Panc1 (cell line): ENCODE measurements at regions not wholly inside any gene's neighbourhood (a gene's known extent, or its start where the extent isn't known, plus 50 kb on each side); places are given as distances from the start of the nearest gene placed in this dataset.

Experiments
- ATAC-seq: fragments of 200-7000 bp; cut with Tn5 transposase; 2 replicates; pipeline ENCODE4 v1.9.1; 2020; ENCODE audit warnings: mild to moderate bottlenecking, moderate library complexity
- BruUV-seq: library from RNA; stranded (reverse); fragments of 400-500 nt; replicated peaks from 2 replicates; lab custom pipeline; 2021; lab: Mats Ljungman, UMichigan
- CTCF ChIA-PET: fragments of 300-600 bp; sonication (Branson Sonifier 250); formaldehyde crosslinking; loops from one replicate; lab custom pipeline; 2022; ENCODE audit warnings: antibody characterized with exemption; lab: Charles Lee
- POLR2A ChIA-PET: fragments of 300-600 bp; sonication (Branson Sonifier 250); formaldehyde crosslinking; loops from one replicate; lab custom pipeline; 2022; ENCODE audit warnings: antibody characterized with exemption; lab: Charles Lee
- DNase-seq: peaks from one replicate; pipeline ENCODE4 v3.0.0-alpha.2; 2010; ENCODE audit warnings: low read depth, low spot score
- H3K27ac ChIP-seq: 2 replicates; pipeline ENCODE4 v1.5.1; 2011; ENCODE audit warnings: mild to moderate bottlenecking, low read length, inconsistent platforms
- H3K27me3 ChIP-seq: fragments of 200-500 bp; sonication (Bioruptor generic); 2 replicates; pipeline ENCODE4 v1.6.0; 2014; ENCODE audit warnings: low read length, inconsistent platforms; ENCODE audit not compliant: control insufficient read depth, insufficient read depth
- H3K36me3 ChIP-seq: fragments of 200-500 bp; sonication (Bioruptor generic); 2 replicates; pipeline ENCODE4 v1.5.1; 2014; ENCODE audit warnings: inconsistent platforms, mild to moderate bottlenecking, low read length, moderate library complexity; ENCODE audit not compliant: control insufficient read depth, insufficient read depth
- H3K4me1 ChIP-seq: 2 replicates; pipeline ENCODE4 v1.5.1; 2011; ENCODE audit warnings: inconsistent platforms, mild to moderate bottlenecking, low read length, moderate library complexity; ENCODE audit not compliant: control insufficient read depth, insufficient read depth
- H3K4me3 ChIP-seq, 2 experiments: 2 replicates each; pipeline ENCODE4 v1.5.1; 2011 to 2012; ENCODE audit warnings: low read depth in 2 of 2, low read length in 2 of 2, mild to moderate bottlenecking in 2 of 2, inconsistent platforms in 1 of 2, moderate library complexity in 1 of 2
- H3K9me3 ChIP-seq: fragments of 200-500 bp; sonication (Bioruptor generic); 2 replicates; pipeline ENCODE4 v1.5.1; 2014; ENCODE audit warnings: low read depth, mild to moderate bottlenecking, inconsistent platforms, low read length, moderate library complexity; ENCODE audit not compliant: control insufficient read depth, insufficient read depth
- POLR2AphosphoS5 ChIP-seq: IDR thresholded peaks from 2 replicates; pipeline ENCODE4 v1.6.1; 2012; ENCODE audit warnings: mild to moderate bottlenecking, low read depth, low read length, moderate library complexity
- SIN3A ChIP-seq: IDR thresholded peaks from 2 replicates; pipeline ENCODE4 v1.6.1; 2012; ENCODE audit warnings: low read depth, mild to moderate bottlenecking, low read length, moderate library complexity, borderline replicate concordance; ENCODE audit not compliant: insufficient read depth
- TCF7L2 ChIP-seq: IDR thresholded peaks from 2 replicates; pipeline ENCODE4 v1.6.1; 2011; ENCODE audit warnings: mild to moderate bottlenecking, low read depth, low read length, inconsistent platforms
- in situ Hi-C: cut with HindIII; loops from 2 replicates; pipeline ENCODE4 v1.10.0; 2016; ENCODE audit warnings: low sequenced_read_pairs, low pct_unique_long_range_greater_than_20kb
- intact Hi-C: fragments of 100-400 bp; cut with micrococcal nuclease; formaldehyde crosslinking; loops from one replicate; pipeline ENCODE4 v1.10.0; 2022; ENCODE audit not compliant: unreplicated experiment
- TF ChIP-seq, protein P1 (sequence below), 2 experiments: IDR thresholded peaks; 2 replicates each; pipeline ENCODE4 v1.6.1; 2011 to 2012; ENCODE audit warnings: low read depth in 2 of 2, control low read depth in 1 of 2, low read length in 1 of 2, mild to moderate bottlenecking in 1 of 2, moderate library complexity in 1 of 2; ENCODE audit not compliant: insufficient read depth in 1 of 2
- TF ChIP-seq, protein P2 (sequence below): fragments of 450-650 bp; IDR thresholded peaks from 2 replicates; pipeline ENCODE4 v1.5.1; 2017; ENCODE audit warnings: mild to moderate bottlenecking

GRCh38 chr1:219692981-219693380 lies 80.1 kb upstream of the ZC3H11B start:
- POLR2A ChIA-PET, result no interaction called here
- in situ Hi-C loops, result no loop called here
- DNase-seq, result no peak

GRCh38 chr1:219689774-219690173 lies 76.9 kb upstream of the ZC3H11B start:
- H3K4me1 ChIP-seq, result no peaks in the 10 kb centered on the region
- no peak for TF ChIP-seq SIN3A
- no peak for TF ChIP-seq POLR2AphosphoS5
- TF ChIP-seq, protein P1, sequence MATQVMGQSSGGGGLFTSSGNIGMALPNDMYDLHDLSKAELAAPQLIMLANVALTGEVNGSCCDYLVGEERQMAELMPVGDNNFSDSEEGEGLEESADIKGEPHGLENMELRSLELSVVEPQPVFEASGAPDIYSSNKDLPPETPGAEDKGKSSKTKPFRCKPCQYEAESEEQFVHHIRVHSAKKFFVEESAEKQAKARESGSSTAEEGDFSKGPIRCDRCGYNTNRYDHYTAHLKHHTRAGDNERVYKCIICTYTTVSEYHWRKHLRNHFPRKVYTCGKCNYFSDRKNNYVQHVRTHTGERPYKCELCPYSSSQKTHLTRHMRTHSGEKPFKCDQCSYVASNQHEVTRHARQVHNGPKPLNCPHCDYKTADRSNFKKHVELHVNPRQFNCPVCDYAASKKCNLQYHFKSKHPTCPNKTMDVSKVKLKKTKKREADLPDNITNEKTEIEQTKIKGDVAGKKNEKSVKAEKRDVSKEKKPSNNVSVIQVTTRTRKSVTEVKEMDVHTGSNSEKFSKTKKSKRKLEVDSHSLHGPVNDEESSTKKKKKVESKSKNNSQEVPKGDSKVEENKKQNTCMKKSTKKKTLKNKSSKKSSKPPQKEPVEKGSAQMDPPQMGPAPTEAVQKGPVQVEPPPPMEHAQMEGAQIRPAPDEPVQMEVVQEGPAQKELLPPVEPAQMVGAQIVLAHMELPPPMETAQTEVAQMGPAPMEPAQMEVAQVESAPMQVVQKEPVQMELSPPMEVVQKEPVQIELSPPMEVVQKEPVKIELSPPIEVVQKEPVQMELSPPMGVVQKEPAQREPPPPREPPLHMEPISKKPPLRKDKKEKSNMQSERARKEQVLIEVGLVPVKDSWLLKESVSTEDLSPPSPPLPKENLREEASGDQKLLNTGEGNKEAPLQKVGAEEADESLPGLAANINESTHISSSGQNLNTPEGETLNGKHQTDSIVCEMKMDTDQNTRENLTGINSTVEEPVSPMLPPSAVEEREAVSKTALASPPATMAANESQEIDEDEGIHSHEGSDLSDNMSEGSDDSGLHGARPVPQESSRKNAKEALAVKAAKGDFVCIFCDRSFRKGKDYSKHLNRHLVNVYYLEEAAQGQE (IDR thresholded peaks at IDR 0.05; ENCODE audit: insufficient read depth in 1 of 2, low read depth in 2 of 2, low read length in 1 of 2), result no peak
- TF ChIP-seq TCF7L2, result no peak
- H3K27me3 ChIP-seq, result peaks cover 6% of the 10 kb centered on the region; the same call in 1 of the 2 replicates
- no peaks in the 10 kb centered on the region for H3K36me3 ChIP-seq
- ATAC-seq (no peak), DNase-seq (no peak)
- POLR2A ChIA-PET, result no interaction called here
- no peak overlapping the region for H3K27ac ChIP-seq
- intact Hi-C loops, result no loop called here
- CTCF ChIA-PET, result no interaction called here
- no peaks in the 10 kb centered on the region for H3K9me3 ChIP-seq
- in situ Hi-C loops, result no loop called here
- no TSS peak for BruUV-seq
- no peak overlapping the region for H3K4me3 ChIP-seq

More at GRCh38 chr1:219692981-219693380, 80.1 kb upstream of the ZC3H11B start:
- no peak overlapping the region for H3K27ac ChIP-seq
- H3K4me3 ChIP-seq, result no peak overlapping the region
- CTCF ChIA-PET, result no interaction called here
- H3K4me1 ChIP-seq, result no peaks in the 10 kb centered on the region
- no peaks in the 10 kb centered on the region for H3K36me3 ChIP-seq
- TF ChIP-seq TCF7L2, result no peak
- TF ChIP-seq, protein P2, sequence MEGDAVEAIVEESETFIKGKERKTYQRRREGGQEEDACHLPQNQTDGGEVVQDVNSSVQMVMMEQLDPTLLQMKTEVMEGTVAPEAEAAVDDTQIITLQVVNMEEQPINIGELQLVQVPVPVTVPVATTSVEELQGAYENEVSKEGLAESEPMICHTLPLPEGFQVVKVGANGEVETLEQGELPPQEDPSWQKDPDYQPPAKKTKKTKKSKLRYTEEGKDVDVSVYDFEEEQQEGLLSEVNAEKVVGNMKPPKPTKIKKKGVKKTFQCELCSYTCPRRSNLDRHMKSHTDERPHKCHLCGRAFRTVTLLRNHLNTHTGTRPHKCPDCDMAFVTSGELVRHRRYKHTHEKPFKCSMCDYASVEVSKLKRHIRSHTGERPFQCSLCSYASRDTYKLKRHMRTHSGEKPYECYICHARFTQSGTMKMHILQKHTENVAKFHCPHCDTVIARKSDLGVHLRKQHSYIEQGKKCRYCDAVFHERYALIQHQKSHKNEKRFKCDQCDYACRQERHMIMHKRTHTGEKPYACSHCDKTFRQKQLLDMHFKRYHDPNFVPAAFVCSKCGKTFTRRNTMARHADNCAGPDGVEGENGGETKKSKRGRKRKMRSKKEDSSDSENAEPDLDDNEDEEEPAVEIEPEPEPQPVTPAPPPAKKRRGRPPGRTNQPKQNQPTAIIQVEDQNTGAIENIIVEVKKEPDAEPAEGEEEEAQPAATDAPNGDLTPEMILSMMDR, result no peak
- no peak for TF ChIP-seq SIN3A
- BruUV-seq, result no TSS peak
- H3K9me3 ChIP-seq, result no peaks in the 10 kb centered on the region
- intact Hi-C loops, result no loop called here
- H3K27me3 ChIP-seq, result no peaks in the 10 kb centered on the region; the same call in 1 of the 2 replicates
- ATAC-seq, result no peak

DNA sequence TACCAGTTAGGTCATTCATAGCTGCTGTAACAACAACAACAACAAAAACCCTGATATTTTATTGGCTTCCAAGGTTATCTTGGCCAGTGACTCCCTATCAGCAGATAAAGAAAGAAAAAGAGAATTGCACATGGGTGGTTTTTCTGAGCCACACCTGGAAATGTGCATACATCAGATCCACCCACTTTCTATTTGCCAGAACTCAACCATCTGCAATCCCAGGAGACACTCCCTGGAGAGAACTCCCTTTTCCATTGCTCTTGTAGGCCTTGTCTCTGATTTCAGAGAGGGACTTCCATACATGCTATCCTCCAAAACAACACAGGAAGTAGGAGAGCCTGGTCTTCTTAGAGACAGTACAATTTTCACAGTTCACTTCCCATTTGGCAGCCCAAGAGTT lies 74.9 kb upstream of the ZC3H11B start:
- no peak overlapping the region for H3K4me3 ChIP-seq
- H3K36me3 ChIP-seq, result no peaks in the 10 kb centered on the region
- DNase-seq, result no peak
- TF ChIP-seq SIN3A, result no peak
- no TSS peak for BruUV-seq
- POLR2A ChIA-PET, result no interaction called here
- no peaks in the 10 kb centered on the region for H3K4me1 ChIP-seq
- H3K27ac ChIP-seq, result no peak overlapping the region
- CTCF ChIA-PET, result no interaction called here
- in situ Hi-C loops (no loop called here), intact Hi-C loops (no loop called here)
- H3K27me3 ChIP-seq, result peaks cover 6% of the 10 kb centered on the region; the same call in 1 of the 2 replicates
- no peaks in the 10 kb centered on the region for H3K9me3 ChIP-seq
- ATAC-seq, result no peak
